HUES48 (cell line): ENCODE measurements at regions not wholly inside any gene's neighbourhood (a gene's known extent, or its start where the extent isn't known, plus 50 kb on each side); places are given as distances from the start of the nearest gene placed in this dataset.

Experiments used
- H3K27ac ChIP-seq: one replicate; pipeline ENCODE4 v1.7.0; 2013; ENCODE audit warnings: low read depth, low read length, inconsistent platforms
- H3K27me3 ChIP-seq: 2 replicates; pipeline ENCODE4 v1.6.1; 2013; ENCODE audit warnings: mild to moderate bottlenecking, low read length; ENCODE audit not compliant: control insufficient read depth, insufficient read depth
- H3K36me3 ChIP-seq: 2 replicates; pipeline ENCODE4 v1.6.1; 2013; ENCODE audit warnings: low read length; ENCODE audit not compliant: control insufficient read depth, insufficient read depth
- H3K4me1 ChIP-seq: 2 replicates; pipeline ENCODE4 v1.6.1; 2013; ENCODE audit warnings: mild to moderate bottlenecking, low read length; ENCODE audit not compliant: control insufficient read depth, insufficient read depth
- H3K4me3 ChIP-seq: 2 replicates; pipeline ENCODE4 v1.5.1; 2013; ENCODE audit warnings: mild to moderate bottlenecking, low read depth, low read length
- H3K9ac ChIP-seq: 2 replicates; pipeline ENCODE4 v1.6.1; 2013; ENCODE audit warnings: mild to moderate bottlenecking, low read depth, low read length, moderate library complexity
- H3K9me3 ChIP-seq: 2 replicates; pipeline ENCODE4 v1.6.1; 2013; ENCODE audit warnings: low read length; ENCODE audit not compliant: control insufficient read depth, insufficient read depth

DNA sequence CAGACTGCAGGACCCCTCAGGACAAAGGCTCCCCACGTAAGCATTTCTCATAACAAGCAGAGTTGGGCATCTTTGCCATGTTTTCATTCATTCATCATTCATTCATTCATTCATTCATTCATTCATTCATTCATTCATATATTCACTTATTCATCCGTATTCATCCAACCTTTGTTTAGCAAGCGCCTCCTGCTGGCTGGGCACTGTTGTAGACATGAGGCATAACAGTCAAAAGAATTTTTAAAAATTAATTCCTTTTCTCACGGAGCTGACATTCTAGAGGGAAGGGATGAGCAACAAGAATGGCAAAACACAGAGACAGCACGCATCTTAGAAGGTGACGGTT is 351.7 kb upstream of the TNRC6C start:
- no peak overlapping the region for H3K4me3 ChIP-seq
- H3K27me3 ChIP-seq: no peaks in the 10 kb centered on the region
- H3K36me3 ChIP-seq: no peaks in the 10 kb centered on the region
- no peak overlapping the region for H3K27ac ChIP-seq
- no peak overlapping the region for H3K9ac ChIP-seq
- no peaks in the 10 kb centered on the region for H3K9me3 ChIP-seq
- no peaks in the 10 kb centered on the region for H3K4me1 ChIP-seq

DNA sequence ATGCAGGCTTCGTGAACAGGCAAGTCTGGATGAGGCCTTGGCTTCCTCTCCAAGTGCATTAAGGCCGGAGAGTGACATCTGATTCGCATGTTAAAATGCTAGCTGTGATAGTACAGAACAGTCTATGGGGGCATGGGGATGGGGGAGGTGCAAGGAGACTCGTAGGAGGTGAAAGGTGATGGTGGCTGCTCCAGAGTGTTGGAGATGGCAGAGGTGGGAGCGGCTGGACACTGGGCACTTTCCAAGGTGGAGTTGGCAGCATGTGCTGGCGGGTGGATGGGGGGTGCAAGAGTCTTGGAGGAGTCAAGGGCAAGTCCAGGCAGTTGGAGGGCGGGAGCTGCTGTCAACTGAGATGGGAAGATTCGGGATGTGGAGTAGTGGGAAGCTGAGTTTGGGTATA is 350.9 kb upstream of the TNRC6C start:
- Histone ChIP-seq H3K9ac (no peak overlapping the region), H3K27me3 (no peaks in the 10 kb centered on the region), H3K36me3 (no peaks in the 10 kb centered on the region), H3K4me3 (no peak overlapping the region), H3K4me1 (no peaks in the 10 kb centered on the region), H3K27ac (no peak overlapping the region), H3K9me3 (no peaks in the 10 kb centered on the region)

DNA sequence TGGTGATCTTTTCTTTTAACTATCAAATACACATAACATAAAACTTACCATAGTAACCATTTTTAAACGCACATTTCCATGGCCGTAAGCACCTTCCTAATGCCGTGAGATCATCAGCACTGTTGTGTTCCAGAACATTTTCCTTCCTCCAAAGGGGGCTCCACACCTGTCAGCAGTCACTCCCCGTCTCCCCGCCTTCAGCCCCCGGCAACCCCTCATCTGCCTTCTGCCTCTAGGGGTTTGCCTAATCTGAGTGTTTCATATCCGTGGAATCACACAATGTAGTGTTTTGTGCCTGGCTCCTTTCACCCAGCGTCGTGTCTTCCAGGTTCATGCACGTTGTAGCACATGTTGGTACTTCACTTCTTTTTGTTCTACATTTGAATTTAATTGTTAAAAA is 350.1 kb upstream of the TNRC6C start:
- Histone ChIP-seq H3K27me3 (no peaks in the 10 kb centered on the region), H3K27ac (no peak overlapping the region), H3K9ac (no peak overlapping the region), H3K9me3 (no peaks in the 10 kb centered on the region), H3K36me3 (no peaks in the 10 kb centered on the region), H3K4me1 (no peaks in the 10 kb centered on the region), H3K4me3 (no peak overlapping the region)

DNA sequence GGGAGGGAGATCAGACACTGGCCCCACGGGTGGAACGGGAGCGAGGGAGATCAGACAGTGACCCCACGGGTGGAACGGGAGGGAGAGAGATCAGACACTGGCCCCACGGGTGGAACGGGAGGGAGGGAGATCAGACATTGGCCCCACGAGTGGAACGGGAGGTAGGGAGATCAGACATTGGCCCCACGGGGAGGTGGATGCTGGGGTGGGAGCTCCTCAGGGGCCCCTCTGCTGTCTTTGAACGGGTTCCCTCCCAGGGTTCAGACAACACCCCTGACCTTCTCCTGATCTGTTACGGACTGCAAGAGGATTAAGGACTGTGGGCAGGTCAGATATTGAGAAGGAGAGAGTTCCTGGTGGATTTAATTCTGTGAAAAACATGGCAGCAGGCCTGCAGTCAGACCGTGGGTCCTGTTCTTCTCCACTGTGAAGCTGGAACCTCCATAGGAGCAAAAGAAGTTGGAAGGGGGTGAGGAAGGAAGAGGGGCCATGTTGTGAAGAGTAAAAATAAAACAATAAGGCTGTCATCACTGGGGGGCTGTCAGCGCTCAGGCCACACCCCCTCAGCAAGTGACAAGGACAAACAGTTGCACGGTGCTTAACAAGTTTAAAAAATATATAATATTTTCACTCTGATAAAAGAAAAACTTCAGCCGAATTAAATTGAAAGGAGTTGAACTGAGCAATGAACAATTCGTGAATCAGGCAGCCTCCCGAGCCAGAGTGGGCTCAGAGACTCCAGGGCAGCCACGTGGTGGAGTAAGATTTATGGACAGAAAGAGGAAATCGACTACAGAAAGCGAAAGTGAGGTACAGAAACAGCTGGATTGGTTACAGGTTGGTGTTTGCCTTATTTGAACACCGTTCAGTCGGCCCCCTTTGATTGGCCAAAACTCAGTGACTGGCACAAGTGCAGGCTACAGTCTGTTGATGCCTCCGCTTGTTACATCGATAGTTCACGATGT is 348.7 kb upstream of the TNRC6C start:
- H3K27ac ChIP-seq: no peak overlapping the region
- H3K9ac ChIP-seq: no peak overlapping the region
- H3K27me3 ChIP-seq: no peaks in the 10 kb centered on the region
- H3K4me3 ChIP-seq: no peak overlapping the region
- no peaks in the 10 kb centered on the region for H3K4me1 ChIP-seq
- H3K9me3 ChIP-seq: no peaks in the 10 kb centered on the region
- no peaks in the 10 kb centered on the region for H3K36me3 ChIP-seq

DNA sequence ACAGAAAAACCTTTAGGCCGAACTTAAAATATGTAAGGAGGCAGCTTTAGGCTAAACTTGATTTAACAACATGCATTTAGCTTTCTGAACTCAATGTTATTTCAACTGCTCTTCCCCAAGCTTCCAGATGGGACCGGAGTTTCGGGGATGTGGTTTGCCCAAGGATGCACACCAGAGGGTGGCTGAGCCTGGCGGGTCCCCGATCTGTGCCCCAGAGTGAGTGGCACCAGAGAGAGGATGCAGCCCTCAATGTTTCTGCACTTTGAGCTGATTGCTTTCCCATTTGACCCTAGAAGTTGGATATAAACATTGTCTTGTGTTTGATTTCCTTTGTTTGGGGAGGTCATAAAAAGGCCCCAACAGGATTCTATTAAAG is 348.0 kb upstream of the TNRC6C start:
- H3K27me3 ChIP-seq: no peaks in the 10 kb centered on the region

DNA sequence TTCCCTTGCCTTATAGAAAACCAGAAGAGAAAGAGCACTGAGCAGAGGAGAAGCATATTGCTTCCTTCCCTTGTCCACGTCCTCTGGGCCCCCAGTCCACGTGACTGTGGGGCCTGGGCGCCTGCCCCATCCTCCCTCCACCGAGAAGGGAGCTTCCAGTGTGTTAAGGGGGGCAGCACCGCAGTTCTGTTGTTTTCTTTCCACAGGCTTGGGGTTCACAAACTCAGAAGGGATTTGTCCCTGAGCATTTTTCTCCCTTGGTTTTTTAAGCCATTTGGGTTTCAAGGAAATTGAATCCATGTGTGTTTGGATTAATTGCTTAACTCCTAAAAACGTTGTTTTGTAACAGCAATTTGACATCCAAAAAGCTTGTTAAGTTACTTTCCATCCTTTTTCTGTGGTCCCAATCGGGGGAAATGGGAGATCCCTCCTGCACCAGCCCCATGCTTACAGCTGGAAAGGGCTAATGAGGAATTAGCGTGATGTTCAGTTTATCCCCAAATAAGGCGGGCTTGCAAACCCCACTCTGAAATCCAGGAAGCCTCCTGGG is 347.5 kb upstream of the TNRC6C start:
- no peaks in the 10 kb centered on the region for H3K36me3 ChIP-seq
- H3K27me3 ChIP-seq: no peaks in the 10 kb centered on the region
- H3K27ac ChIP-seq: no peak overlapping the region
- H3K4me3 ChIP-seq: no peak overlapping the region
- H3K4me1 ChIP-seq: no peaks in the 10 kb centered on the region
- no peak overlapping the region for H3K9ac ChIP-seq
- no peaks in the 10 kb centered on the region for H3K9me3 ChIP-seq

More for the DNA sequence above, 348.0 kb upstream of the TNRC6C start:
- H3K9me3 ChIP-seq: no peaks in the 10 kb centered on the region
- no peak overlapping the region for H3K4me3 ChIP-seq
- H3K27ac ChIP-seq: no peak overlapping the region
- H3K36me3 ChIP-seq: no peaks in the 10 kb centered on the region
- H3K4me1 ChIP-seq: no peaks in the 10 kb centered on the region
- no peak overlapping the region for H3K9ac ChIP-seq

GRCh38 chr17:77611791-77612502 is 346.6 kb upstream of the TNRC6C start:
- Histone ChIP-seq H3K9me3 (no peaks in the 10 kb centered on the region), H3K9ac (no peak overlapping the region), H3K4me1 (no peaks in the 10 kb centered on the region), H3K4me3 (no peak overlapping the region), H3K27me3 (no peaks in the 10 kb centered on the region), H3K36me3 (no peaks in the 10 kb centered on the region), H3K27ac (no peak overlapping the region)

DNA sequence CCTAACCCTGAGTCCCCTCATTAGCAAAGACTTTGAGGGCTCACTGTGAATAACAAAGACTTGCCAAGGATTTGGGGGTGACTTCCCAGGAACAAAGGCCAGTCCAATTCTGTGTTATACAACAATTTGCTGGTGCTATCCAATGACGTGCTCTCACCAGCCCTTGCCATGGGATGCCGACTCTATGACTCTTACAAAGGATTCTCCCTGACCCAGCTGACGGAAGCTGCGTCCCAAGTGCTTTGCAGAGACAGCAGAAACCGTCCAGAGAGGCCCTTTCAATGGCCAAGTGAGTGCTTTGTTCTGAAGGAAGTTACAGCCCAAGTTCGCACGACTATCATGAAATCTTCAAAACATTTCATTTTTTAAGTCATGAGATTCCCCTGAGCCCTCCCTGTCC is 345.3 kb upstream of the TNRC6C start:
- Histone ChIP-seq H3K9ac (no peak overlapping the region), H3K27ac (no peak overlapping the region), H3K27me3 (no peaks in the 10 kb centered on the region; the same call in 1 of the 2 replicates), H3K36me3 (no peaks in the 10 kb centered on the region), H3K4me3 (no peak overlapping the region), H3K4me1 (peaks cover 5% of the 10 kb centered on the region; the same call in 1 of the 2 replicates), H3K9me3 (no peaks in the 10 kb centered on the region)

DNA sequence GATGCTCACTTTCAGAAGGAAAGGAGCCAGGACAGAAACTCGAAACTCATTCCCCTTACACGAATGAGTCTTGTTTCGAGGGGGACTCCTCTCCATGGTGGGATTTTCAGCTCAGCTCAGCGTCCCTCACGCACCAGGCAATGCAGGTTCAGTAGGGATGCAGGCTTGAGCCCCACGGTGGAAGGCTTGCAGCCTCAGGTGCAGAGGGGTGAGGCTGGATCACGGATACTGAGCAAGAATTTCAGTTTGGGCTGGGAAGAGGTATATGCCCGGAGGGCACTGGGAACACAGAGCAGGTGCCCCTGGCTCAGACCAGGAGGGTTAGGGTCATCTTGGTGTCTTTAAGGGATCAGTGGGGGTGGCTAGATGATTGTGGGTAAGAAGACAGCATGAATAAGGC is 344.9 kb upstream of the TNRC6C start:
- no peaks in the 10 kb centered on the region for H3K9me3 ChIP-seq
- H3K4me1 ChIP-seq: peaks cover 5% of the 10 kb centered on the region; the same call in 1 of the 2 replicates
- H3K27ac ChIP-seq: no peak overlapping the region
- no peak overlapping the region for H3K4me3 ChIP-seq
- no peaks in the 10 kb centered on the region; the same call in 1 of the 2 replicates for H3K27me3 ChIP-seq
- H3K36me3 ChIP-seq: no peaks in the 10 kb centered on the region
- no peak overlapping the region for H3K9ac ChIP-seq

GRCh38 chr17:77615703-77616253 is 342.7 kb upstream of the TNRC6C start:
- no peak overlapping the region for H3K4me3 ChIP-seq
- H3K27ac ChIP-seq: no peak overlapping the region
- H3K27me3 ChIP-seq: no peaks in the 10 kb centered on the region; the same call in 1 of the 2 replicates

More at GRCh38 chr17:77615703-77616253, 342.7 kb upstream of the TNRC6C start:
- H3K4me1 ChIP-seq: peaks cover 5% of the 10 kb centered on the region; the same call in 1 of the 2 replicates
- H3K9me3 ChIP-seq: 0 out of 2 replicates have a peak, but pooled peaks cover 4% of the 10 kb centered on the region
- no peaks in the 10 kb centered on the region for H3K36me3 ChIP-seq
- no peak overlapping the region for H3K9ac ChIP-seq
